Fibroblast of lung (primary cell): ENCODE measurements at regions not wholly inside any gene's neighbourhood (a gene's known extent, or its start where the extent isn't known, plus 50 kb on each side); places are given as distances from the start of the nearest gene placed in this dataset.

Experiments used
- EZH2 ChIP-seq: IDR thresholded peaks from 2 replicates; pipeline ENCODE4 v1.5.1; 2012; ENCODE audit warnings: low read length, control low read depth, mild to moderate bottlenecking; ENCODE audit errors: missing control alignments
- TF ChIP-seq, protein P1 (sequence below), 2 donors: IDR thresholded peaks in 1 of 2; conservative IDR thresholded peaks in 1 of 2; 1 replicate in 1 of 2; 2 replicates in 1 of 2; pipeline ENCODE4 v1.5.1; 2011 to 2012; ENCODE audit warnings: low read length in 2 of 2, control low read depth in 1 of 2, inconsistent platforms in 1 of 2, low read depth in 1 of 2, mild to moderate bottlenecking in 1 of 2

DNA sequence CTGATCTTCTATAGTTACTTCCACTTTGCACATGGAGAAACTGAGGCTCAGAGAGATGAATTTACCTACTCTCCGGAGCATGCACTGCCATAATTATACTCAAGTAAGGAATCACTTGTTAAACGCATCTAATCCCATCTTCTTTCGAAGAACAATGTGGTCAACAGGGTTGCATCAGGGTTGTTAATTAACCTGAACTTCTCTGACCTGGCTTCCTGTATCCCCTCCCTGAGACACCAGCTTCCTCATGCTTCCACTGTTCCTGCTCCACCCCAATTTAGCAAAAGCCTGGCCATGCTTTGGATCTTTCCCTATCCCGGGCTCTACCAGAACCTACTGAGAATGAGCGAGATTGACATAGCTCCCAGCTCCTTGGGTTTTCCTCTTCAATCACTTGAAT lies 136.7 kb downstream of the SMIM20 start:
- TF ChIP-seq, protein P1, sequence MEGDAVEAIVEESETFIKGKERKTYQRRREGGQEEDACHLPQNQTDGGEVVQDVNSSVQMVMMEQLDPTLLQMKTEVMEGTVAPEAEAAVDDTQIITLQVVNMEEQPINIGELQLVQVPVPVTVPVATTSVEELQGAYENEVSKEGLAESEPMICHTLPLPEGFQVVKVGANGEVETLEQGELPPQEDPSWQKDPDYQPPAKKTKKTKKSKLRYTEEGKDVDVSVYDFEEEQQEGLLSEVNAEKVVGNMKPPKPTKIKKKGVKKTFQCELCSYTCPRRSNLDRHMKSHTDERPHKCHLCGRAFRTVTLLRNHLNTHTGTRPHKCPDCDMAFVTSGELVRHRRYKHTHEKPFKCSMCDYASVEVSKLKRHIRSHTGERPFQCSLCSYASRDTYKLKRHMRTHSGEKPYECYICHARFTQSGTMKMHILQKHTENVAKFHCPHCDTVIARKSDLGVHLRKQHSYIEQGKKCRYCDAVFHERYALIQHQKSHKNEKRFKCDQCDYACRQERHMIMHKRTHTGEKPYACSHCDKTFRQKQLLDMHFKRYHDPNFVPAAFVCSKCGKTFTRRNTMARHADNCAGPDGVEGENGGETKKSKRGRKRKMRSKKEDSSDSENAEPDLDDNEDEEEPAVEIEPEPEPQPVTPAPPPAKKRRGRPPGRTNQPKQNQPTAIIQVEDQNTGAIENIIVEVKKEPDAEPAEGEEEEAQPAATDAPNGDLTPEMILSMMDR (conservative IDR thresholded peaks at IDR 0.05 in 1 of 2, IDR thresholded peaks at IDR 0.05 in 1 of 2; ENCODE audit: low read depth in 1 of 2, low read length in 2 of 2), result no peak
- TF ChIP-seq EZH2, result no peak
